K562 (cell line): ENCODE measurements at regions not wholly inside any gene's neighbourhood (a gene's known extent, or its start where the extent isn't known, plus 50 kb on each side); places are given as distances from the start of the nearest gene placed in this dataset.

Experiments used
- ATAC-seq: fragments of 200-7000 bp; cut with Tn5 transposase; 3 replicates; pipeline ENCODE4 v1.9.1; 2020; ENCODE audit warnings: moderate library complexity
- BruUV-seq: library from RNA; stranded (reverse); fragments of 400-500 nt; replicated peaks from 2 replicates; lab custom pipeline; 2021; lab: Mats Ljungman, UMichigan
- CTCF ChIA-PET: fragments of 300-600 bp; formaldehyde crosslinking; extraction: SDS; loops from one replicate; lab custom pipeline; 2021; ENCODE audit warnings: low intra/inter-chr PET ratio; lab: Yijun Ruan, JAX
- POLR2A ChIA-PET: fragments of 300-600, 350-650 bp; sonication (Branson Sonifier 250); formaldehyde crosslinking; extraction: SDS; loops from one replicate; lab custom pipeline; 2021; ENCODE audit warnings: antibody characterized with exemption, inconsistent platforms; lab: Yijun Ruan, JAX
- DNase-seq, 4 experiments: peaks; one replicate each; pipeline versions ENCODE4 v3.0.0 to v3.0.0-alpha.2; 2011 to 2018; ENCODE audit warnings: low spot score in 3 of 4, mixed read lengths in 3 of 4; ENCODE audit errors: extremely low read depth in 1 of 4
- FAIRE-seq: peaks from 2 replicates; lab custom pipeline; 2011; peaks lifted over from hg19 to GRCh38; lab: Jason Lieb, UNC
- H2AFZ ChIP-seq: 2 replicates; pipeline ENCODE4 v1.6.0; 2011; ENCODE audit warnings: low read depth, low read length, control low read depth, inconsistent platforms
- H3K27ac ChIP-seq: fragments of 200-600 bp; 3 replicates; pipeline ENCODE4 v1.8.0; 2011; ENCODE audit warnings: low read depth, mild to moderate bottlenecking, control low read depth, inconsistent platforms, low read length, moderate library complexity, mixed read lengths; ENCODE audit errors: extremely low read depth
- H3K27me3 ChIP-seq, 2 experiments: fragments of 300-600 bp in 1 of 2; 2 replicates in 1 of 2; 3 replicates in 1 of 2; pipeline versions ENCODE4 v1.6.0 to v1.8.0; 2011; ENCODE audit warnings: inconsistent platforms in 2 of 2, low read length in 2 of 2, mild to moderate bottlenecking in 1 of 2, mixed read lengths in 1 of 2, moderate library complexity in 1 of 2; ENCODE audit not compliant: control insufficient read depth in 2 of 2, insufficient read depth in 2 of 2
- H3K36me3 ChIP-seq: fragments of 300-600 bp; 3 replicates; pipeline ENCODE4 v1.8.0; 2011; ENCODE audit warnings: mild to moderate bottlenecking, low read length, inconsistent platforms; ENCODE audit not compliant: control insufficient read depth, insufficient read depth
- H3K4me1 ChIP-seq, 2 experiments: fragments of 200-600 bp in 1 of 2; replicated peaks in 1 of 2; 2 replicates in 1 of 2; 3 replicates in 1 of 2; pipeline versions ENCODE4 v1.5.1 to v1.8.0; 2011; ENCODE audit warnings: inconsistent platforms in 2 of 2, low read length in 2 of 2, mild to moderate bottlenecking in 1 of 2, mixed read lengths in 1 of 2, moderate library complexity in 1 of 2; ENCODE audit not compliant: control insufficient read depth in 2 of 2, insufficient read depth in 2 of 2
- H3K4me2 ChIP-seq: 2 replicates; pipeline ENCODE4 v1.6.1; 2011; ENCODE audit warnings: low read length, control low read depth, inconsistent platforms, mixed read lengths; ENCODE audit not compliant: insufficient read depth
- H3K4me3 ChIP-seq: fragments of 200-600 bp; sonication (generic), shearing (Covaris generic); 2 replicates; pipeline ENCODE4 v1.5.1; 2016; ENCODE audit warnings: control low read depth, inconsistent platforms
- H3K79me2 ChIP-seq: fragments of 200-600 bp; 3 replicates; pipeline ENCODE4 v1.8.0; 2011; ENCODE audit warnings: low read length, inconsistent platforms; ENCODE audit not compliant: control insufficient read depth, insufficient read depth
- H3K9ac ChIP-seq, 2 experiments: 2 replicates each; pipeline versions ENCODE4 v1.6.0 to v1.6.1; 2011; ENCODE audit warnings: low read depth in 2 of 2, low read length in 2 of 2, control low read depth in 1 of 2, inconsistent platforms in 1 of 2, mild to moderate bottlenecking in 1 of 2, mixed read lengths in 1 of 2; ENCODE audit not compliant: insufficient read depth in 1 of 2
- H3K9me1 ChIP-seq: one replicate; pipeline ENCODE4 v1.6.0; 2011; ENCODE audit warnings: inconsistent platforms, mild to moderate bottlenecking, low read length, moderate library complexity; ENCODE audit not compliant: control insufficient read depth, insufficient read depth
- H3K9me3 ChIP-seq: replicated peaks from 2 replicates; pipeline ENCODE4 v1.5.1; 2011; ENCODE audit warnings: low read depth, low read length, inconsistent platforms; ENCODE audit not compliant: control insufficient read depth, insufficient read depth
- H4K20me1 ChIP-seq: replicated peaks from 2 replicates; pipeline ENCODE4 v1.6.1; 2011; ENCODE audit warnings: low read length, inconsistent platforms, mixed read lengths; ENCODE audit not compliant: control insufficient read depth, insufficient read depth
- ATF2 ChIP-seq: sonication (generic); formaldehyde crosslinking; IDR thresholded peaks from 2 replicates; pipeline ENCODE4 v1.8.1; 2022; ENCODE audit warnings: missing genetic modification reagents
- CBX8 ChIP-seq: fragments of 200-600 bp; sonication (generic); IDR thresholded peaks from 2 replicates; pipeline ENCODE4 v1.6.1; 2012; ENCODE audit warnings: borderline replicate concordance, mixed run types, low read depth, mild to moderate bottlenecking, moderate library complexity, mixed read lengths, low read length, control low read depth, inconsistent platforms; ENCODE audit not compliant: poor library complexity, severe bottlenecking; ENCODE audit errors: extremely low read depth
- COPS2 ChIP-seq: fragments of 450-650 bp; conservative IDR thresholded peaks from 2 replicates; pipeline ENCODE4 v1.6.1; 2016; ENCODE audit warnings: mild to moderate bottlenecking, moderate library complexity
- CREB1 ChIP-seq, 2 experiments: sonication (generic) in 1 of 2; formaldehyde crosslinking in 1 of 2; IDR thresholded peaks; 2 replicates each; pipeline versions ENCODE4 v1.6.1 to v1.8.0; 2012 to 2022; ENCODE audit warnings: inconsistent platforms in 1 of 2, mild to moderate bottlenecking in 1 of 2, missing genetic modification reagents in 1 of 2, moderate library complexity in 1 of 2
- GTF3C2 ChIP-seq: IDR thresholded peaks from 3 replicates; pipeline ENCODE4 v1.6.1; 2011; ENCODE audit warnings: borderline replicate concordance, mild to moderate bottlenecking, moderate library complexity; ENCODE audit not compliant: insufficient read length; ENCODE audit errors: extremely low read depth
- RB1 ChIP-seq: fragments of 450-650 bp; IDR thresholded peaks from 2 replicates; pipeline ENCODE4 v1.6.1; 2017; ENCODE audit warnings: low read depth, mild to moderate bottlenecking
- RBFOX2 ChIP-seq: fragments of 200-400 bp; formaldehyde crosslinking; IDR thresholded peaks from 2 replicates; pipeline ENCODE4 v1.6.1; 2017; ENCODE audit warnings: low read depth, mild to moderate bottlenecking, low read length, moderate library complexity
- ZNF140 ChIP-seq: fragments of 250-450 bp; sonication (Bioruptor Pico); IDR thresholded peaks from 2 replicates; pipeline ENCODE4 v1.8.0; 2021; ENCODE audit warnings: moderate library complexity, mild to moderate bottlenecking, inconsistent platforms
- WGBS: fragments of 100-300 bp; shearing (Covaris generic); methylation state at CpG from one replicate; pipeline ENCODE4 v1.1.6; 2016; ENCODE audit warnings: low coverage, mixed read lengths; ENCODE audit not compliant: insufficient coverage; ENCODE audit errors: missing lambda C conversion rate; 5-methylcytosine and 5-hydroxymethylcytosine counted together
- in situ Hi-C: fragments of 300-500 bp; cut with MboI; formaldehyde crosslinking; loops from 4 replicates; pipeline ENCODE4 v1.15.0; 2018; ENCODE audit warnings: inconsistent platforms, mixed read lengths
- intact Hi-C: fragments of 100-400 bp; cut with micrococcal nuclease; formaldehyde crosslinking; loops from 2 replicates; pipeline ENCODE4 v1.14.2; 2022

- DNase-seq, result no peak
- Histone ChIP-seq H3K9me3 (no peaks in the 10 kb centered on the region), H3K79me2 (no peaks in the 10 kb centered on the region), H2AFZ (no peak overlapping the region), H3K36me3 (no peaks in the 10 kb centered on the region), H3K4me2 (no peak overlapping the region), H4K20me1 (no peaks in the 10 kb centered on the region; the same call in 1 of the 2 replicates), H3K4me1 (no peaks in the 10 kb centered on the region; a peak in 1 of 5 replicates), H3K4me3 (no peak overlapping the region), H3K9ac (no peak overlapping the region), H3K27me3 (peaks cover 0 to 13% of the 10 kb centered on the region in 2 experiments; a peak in 1 of 5 replicates), H3K9me1 (no peaks in the 10 kb centered on the region)
- no peak for ATAC-seq
- POLR2A ChIA-PET, result no interaction called here
- in situ Hi-C loops (no loop called here), intact Hi-C loops (no loop called here)
- FAIRE-seq, result no peak
- CTCF ChIA-PET, result no interaction called here
- no TSS peak for BruUV-seq
- WGBS, result 6% methylated on average over 6 of the region's 14 CpGs
- TF ChIP-seq RBFOX2, result no peak
- no peak for TF ChIP-seq ATF2 (CRISPR knock-in tag)
- TF ChIP-seq GTF3C2, result no peak
- no peak for TF ChIP-seq CBX8
- TF ChIP-seq CREB1 (IDR thresholded peaks at IDR 0.05), result no peak
- no peak for TF ChIP-seq CREB1 (CRISPR knock-in tag; IDR thresholded peaks at IDR 0.05)
- no peak for TF ChIP-seq COPS2
- TF ChIP-seq RB1, result no peak
- TF ChIP-seq ZNF140 (CRISPR knock-in tag), result no peak
- TF ChIP-seq, all 486 proteins: peak for 0
- H3K27ac ChIP-seq, result no peak overlapping the region
These were observed 932.8 kb downstream of the BRD1 start for GRCh38 chr22:48894804-48895250.
